GM21528 (cell line): ENCODE measurements at regions not wholly inside any gene's neighbourhood (a gene's known extent, or its start where the extent isn't known, plus 50 kb on each side); places are given as distances from the start of the nearest gene placed in this dataset.

ENCODE experiments used
- ATAC-seq: cut with Tn5 transposase; IDR thresholded peaks from one replicate; pipeline ENCODE4 v1.9.1; 2021; ENCODE audit warnings: mild to moderate bottlenecking, moderate library complexity; ENCODE audit not compliant: unreplicated experiment, low FRiP score

GRCh38 chr13:39100996-39101738 lies 62.9 kb downstream of the NHLRC3 start:
- no peak for ATAC-seq

- ATAC-seq: no peak
These were observed 64.8 kb downstream of the NHLRC3 start for GRCh38 chr13:39102981-39103490.

- ATAC-seq: no peak
These were observed 66.9 kb downstream of the NHLRC3 start for GRCh38 chr13:39105110-39105509.

- ATAC-seq: no peak
These were observed 68.2 kb downstream of the NHLRC3 start for GRCh38 chr13:39106216-39107005.

GRCh38 chr13:39107561-39107960 lies 69.3 kb downstream of the NHLRC3 start:
- ATAC-seq: no peak

DNA sequence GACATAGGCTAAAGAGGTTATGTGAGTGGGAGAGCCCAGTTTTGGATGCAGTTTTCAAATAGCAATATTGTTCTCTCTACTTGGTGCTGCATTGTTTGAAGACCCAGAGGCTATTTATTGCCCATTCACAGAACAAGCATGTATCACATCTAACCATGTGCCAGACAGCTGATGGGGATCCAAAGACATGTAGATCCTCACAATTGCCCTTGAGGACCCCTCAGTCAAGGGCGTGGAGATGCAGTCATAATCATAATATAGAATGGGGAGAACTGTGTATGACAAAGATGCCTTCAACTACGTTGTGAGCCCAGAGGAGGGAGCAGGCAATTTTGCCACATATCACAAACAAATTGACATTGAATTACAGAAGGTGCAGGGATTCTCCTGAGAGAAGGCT lies 70.5 kb downstream of the NHLRC3 start:
- ATAC-seq: no peak

GRCh38 chr13:39110518-39111097 lies 72.4 kb downstream of the NHLRC3 start:
- ATAC-seq: no peak

DNA sequence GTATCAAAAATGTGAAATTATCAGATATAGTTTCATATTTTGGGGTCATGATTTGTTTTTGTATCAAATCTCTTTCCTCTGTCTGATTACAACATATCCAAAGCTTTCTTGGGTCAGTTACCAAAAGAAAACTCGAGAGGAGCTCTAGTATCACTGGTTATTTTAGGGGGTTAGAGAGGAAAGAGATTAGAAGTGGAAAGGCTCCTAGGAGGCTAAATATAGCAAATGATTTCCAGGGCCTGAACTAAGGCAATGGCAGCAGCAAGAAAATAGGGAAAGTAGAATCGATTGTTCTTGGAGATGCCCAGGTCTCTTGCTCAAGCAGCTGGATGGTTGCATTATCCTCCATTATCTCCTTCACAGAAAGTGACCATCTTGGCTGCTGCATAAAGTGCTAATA lies 72.9 kb downstream of the NHLRC3 start:
- ATAC-seq: no peak

DNA sequence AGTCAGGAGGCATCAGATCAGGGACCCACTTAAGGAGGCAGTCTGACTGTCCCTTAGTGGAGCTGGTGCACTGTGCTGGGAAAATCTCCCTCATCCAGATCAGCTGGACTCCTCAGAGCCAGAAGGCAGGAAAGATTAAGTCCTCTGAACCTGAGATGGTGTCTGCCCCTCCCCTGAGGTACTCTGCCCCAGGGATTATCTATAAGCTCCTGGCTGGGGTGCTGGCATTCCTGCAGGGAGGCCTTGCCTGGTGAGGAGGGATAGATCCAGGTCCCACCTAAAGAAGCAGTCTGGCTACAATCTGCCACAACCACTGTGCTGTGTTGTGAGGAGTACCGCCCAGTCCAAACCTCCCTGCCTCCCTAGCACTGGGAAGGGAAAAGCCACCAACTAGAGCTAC lies 81.2 kb downstream of the NHLRC3 start:
- ATAC-seq: no peak

GRCh38 chr13:39123578-39123977 lies 85.3 kb downstream of the NHLRC3 start:
- no peak for ATAC-seq

- ATAC-seq: no peak
These were observed 91.0 kb downstream of the NHLRC3 start for GRCh38 chr13:39129213-39129612.

- no peak for ATAC-seq
These were observed 92.0 kb downstream of the NHLRC3 start for GRCh38 chr13:39130301-39130700.

DNA sequence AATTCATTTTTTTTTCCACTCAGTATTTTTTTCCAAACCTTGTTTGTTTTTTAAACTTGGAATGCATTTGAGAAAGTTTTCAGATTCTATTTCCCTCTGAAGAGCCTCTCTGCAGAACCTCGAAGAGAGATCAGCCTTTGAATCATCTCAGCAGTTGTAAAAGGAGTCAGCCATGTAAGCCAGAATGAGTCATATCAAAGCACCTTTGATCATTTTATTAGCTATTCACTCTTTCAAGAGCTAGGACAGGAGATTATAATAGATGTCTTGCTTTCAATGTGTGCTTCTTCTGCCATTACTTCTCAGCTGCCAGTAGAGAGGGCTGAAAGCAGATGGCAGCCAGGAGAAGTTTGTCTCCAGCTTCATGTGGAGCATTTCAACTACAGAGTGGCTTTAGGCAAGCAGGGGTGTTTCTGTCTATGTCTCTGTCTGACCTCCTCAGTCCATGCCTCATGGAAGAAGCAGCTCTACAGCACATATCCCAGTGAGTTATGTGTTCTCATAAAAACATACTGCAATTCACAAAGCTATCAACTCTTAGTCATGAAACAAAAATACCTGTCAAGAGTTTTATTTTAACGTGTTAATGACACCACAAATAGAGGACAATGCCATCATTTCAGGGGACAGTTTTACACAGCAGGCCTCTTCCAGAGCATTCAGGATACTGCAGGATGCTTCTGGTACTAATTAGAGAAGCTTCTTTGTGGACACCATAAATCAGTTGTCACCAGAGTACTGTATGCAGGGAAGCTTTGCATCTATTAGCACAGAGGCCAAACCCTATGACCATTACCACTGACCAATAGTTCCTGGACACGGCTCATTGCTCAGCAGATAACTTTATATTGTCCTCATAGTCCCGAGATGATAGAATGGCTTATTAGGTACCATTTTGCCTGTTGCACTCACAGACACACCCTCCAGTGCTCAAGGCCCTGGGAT lies 94.3 kb downstream of the NHLRC3 start:
- no peak for ATAC-seq

DNA sequence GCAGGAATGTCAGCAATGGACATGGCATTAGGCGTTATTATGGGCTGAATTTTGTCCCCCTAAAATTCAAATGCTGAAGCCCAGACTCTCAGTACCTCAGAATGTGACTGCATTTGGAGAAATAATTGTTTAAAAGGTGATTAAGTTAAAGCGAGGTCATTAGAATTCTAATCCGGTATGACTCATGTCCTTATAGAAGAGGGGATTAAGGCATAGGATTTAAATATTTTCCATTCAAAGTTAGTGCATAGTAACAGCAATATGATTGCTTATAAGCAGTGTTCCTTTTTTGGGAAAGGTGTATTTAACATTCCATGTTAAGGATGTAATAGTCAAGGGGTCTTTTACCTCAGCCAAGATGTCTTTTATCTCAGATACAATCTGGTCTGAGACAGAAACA lies 95.5 kb downstream of the NHLRC3 start:
- no peak for ATAC-seq

- no peak for ATAC-seq
These were observed 96.3 kb downstream of the NHLRC3 start for GRCh38 chr13:39134574-39134973.

DNA sequence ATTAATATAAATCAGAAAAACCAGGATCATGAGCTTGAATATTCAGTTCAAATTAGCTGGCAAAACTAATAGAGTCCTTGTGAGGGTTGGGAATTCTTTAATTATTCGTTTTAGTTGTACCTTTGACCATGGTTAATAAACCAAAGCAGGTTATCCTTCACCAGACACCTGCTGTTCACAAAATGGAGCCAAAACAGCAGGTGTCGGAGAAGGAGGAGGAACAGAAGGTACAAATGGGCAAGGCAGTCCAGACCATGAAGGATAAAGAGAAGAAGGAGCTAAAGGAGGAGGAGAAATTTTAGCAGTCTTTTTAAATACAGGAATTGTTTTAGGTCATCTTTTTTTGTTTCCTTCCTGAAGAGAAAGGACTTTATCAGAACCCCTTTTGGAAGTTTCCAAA lies 106.1 kb downstream of the NHLRC3 start:
- ATAC-seq: no peak

- ATAC-seq: no peak
These were observed 106.8 kb downstream of the NHLRC3 start for GRCh38 chr13:39144941-39145533.

DNA sequence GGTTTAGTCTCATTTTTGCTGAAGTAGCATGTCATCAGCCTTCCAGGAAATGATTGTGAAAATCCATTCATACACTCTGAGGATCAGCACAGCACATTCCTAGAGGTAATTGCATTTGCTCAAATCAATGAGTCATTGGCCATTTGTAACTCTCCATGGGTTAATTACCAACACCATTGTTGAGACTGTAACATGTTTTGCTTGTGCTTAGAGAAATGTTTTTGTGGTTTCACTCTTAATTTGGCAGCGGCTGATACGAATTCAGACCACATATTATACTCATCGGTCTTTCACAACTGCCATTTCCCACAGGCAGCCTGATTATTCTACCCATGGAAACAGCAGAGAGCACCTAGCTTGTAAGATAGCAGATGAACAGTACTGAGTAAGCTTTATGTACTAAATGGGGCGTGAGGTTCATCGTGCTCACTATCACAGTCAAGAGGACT lies 110.3 kb downstream of the NHLRC3 start:
- ATAC-seq: no peak

DNA sequence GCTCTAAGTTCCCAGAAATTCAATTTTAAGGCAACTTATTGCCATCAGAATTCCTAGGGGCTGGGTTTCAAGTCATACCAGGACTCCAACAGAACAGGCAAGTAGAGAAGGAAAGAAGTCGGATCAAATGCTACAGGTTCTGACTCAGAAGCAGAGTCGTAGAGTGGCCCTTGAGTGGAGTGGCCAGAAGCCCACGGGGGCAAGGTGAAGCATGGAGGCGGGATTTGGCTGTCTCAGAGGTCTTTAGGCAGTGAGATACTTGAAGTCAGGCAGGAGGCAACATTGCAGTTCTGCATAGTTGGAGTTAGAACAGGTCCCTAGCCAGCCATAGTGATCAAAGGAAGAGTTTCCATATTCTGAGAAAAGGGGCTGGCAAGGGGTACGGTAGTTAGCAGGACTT lies 111.6 kb downstream of the NHLRC3 start:
- no peak for ATAC-seq

- ATAC-seq: no peak
These were observed 115.8 kb downstream of the NHLRC3 start for GRCh38 chr13:39154041-39154440.
